ENCODE measurements at regions not wholly inside any gene's neighbourhood (a gene's known extent, or its start where the extent isn't known, plus 50 kb on each side); places are given as distances from the start of the nearest gene placed in this dataset.

DNA sequence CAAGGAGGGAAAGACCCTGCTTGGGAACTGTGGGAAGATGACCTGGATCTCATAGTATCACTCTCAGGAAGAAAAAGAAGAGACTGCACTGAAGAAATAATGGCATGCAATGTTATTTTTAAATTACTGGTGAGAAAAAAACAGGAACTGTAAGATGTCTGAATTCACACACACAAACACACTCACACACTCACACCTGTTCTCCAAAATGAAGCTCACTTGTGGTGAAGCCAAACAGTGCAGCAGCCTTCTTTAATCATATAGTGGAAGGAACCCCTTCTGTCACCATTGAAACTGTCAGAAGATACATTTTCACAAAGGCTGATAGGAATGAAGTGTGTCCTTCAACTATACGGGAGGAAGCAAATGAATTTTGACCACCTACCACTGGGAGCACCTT, 156.5 kb upstream of the GHITM start:
- TF ChIP-seq, protein P1, sequence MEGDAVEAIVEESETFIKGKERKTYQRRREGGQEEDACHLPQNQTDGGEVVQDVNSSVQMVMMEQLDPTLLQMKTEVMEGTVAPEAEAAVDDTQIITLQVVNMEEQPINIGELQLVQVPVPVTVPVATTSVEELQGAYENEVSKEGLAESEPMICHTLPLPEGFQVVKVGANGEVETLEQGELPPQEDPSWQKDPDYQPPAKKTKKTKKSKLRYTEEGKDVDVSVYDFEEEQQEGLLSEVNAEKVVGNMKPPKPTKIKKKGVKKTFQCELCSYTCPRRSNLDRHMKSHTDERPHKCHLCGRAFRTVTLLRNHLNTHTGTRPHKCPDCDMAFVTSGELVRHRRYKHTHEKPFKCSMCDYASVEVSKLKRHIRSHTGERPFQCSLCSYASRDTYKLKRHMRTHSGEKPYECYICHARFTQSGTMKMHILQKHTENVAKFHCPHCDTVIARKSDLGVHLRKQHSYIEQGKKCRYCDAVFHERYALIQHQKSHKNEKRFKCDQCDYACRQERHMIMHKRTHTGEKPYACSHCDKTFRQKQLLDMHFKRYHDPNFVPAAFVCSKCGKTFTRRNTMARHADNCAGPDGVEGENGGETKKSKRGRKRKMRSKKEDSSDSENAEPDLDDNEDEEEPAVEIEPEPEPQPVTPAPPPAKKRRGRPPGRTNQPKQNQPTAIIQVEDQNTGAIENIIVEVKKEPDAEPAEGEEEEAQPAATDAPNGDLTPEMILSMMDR (conservative IDR thresholded peaks at IDR 0.05; ENCODE audit: low read depth, low read length), result no peak
- H3K4me3 ChIP-seq (ENCODE audit: low read depth, low read length), result no peak overlapping the region
- DNase-seq (ENCODE audit: low read depth), result no peak

- peak; percentile 39 for DNase-seq (ENCODE audit: low read depth)
- TF ChIP-seq, protein P1 (conservative IDR thresholded peaks at IDR 0.05; ENCODE audit: low read depth, low read length), result no peak
- no peak overlapping the region for H3K4me3 ChIP-seq (ENCODE audit: low read depth, low read length)
Observed at GRCh38 chr10:83983578-83984255, 155.6 kb upstream of the GHITM start.

DNA sequence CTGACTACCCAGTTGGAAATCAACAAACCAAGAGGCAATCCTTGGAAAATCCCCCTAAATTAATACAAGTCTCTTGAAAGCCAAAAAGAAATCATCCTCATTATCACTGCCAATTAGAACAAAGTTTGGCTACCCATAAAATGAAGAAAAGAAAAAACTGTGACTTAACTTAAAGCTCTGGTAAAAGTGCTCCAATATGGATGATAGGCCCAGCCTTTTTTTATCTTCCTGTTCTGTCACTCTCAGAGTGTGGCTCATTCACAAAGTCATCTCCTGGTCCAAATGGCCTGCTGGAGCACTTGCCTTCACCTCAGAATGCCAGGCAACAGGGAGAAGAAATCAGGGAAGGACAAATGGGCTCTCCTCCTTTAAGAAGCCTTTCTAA, 155.1 kb upstream of the GHITM start:
- H3K4me3 ChIP-seq (ENCODE audit: low read depth, low read length), result no peak overlapping the region
- DNase-seq (ENCODE audit: low read depth), result no peak
- TF ChIP-seq, protein P1 (conservative IDR thresholded peaks at IDR 0.05; ENCODE audit: low read depth, low read length), result no peak

DNA sequence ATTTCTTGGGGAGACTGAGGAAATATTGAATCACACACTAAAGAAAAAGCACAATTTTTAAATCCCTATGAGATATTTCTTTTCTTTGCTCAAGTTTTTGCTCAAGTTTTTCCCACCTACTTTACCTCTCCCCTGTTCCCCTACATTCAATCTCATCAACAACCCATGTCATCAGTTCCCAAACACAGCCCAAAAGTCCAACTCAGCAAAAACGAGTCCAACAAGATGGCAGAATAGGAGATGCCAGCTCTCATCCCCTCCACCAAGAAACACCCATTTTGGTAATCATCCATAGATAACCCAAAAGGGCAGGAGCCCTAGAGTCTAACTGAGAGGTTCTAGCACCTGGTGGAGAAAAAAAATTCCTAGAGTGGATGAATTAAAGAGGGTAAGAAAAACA, 152.5 kb upstream of the GHITM start:
- H3K4me3 ChIP-seq (ENCODE audit: low read depth, low read length), result no peak overlapping the region
- no peak for DNase-seq (ENCODE audit: low read depth)
- TF ChIP-seq, protein P1 (conservative IDR thresholded peaks at IDR 0.05; ENCODE audit: low read depth, low read length), result no peak

DNA sequence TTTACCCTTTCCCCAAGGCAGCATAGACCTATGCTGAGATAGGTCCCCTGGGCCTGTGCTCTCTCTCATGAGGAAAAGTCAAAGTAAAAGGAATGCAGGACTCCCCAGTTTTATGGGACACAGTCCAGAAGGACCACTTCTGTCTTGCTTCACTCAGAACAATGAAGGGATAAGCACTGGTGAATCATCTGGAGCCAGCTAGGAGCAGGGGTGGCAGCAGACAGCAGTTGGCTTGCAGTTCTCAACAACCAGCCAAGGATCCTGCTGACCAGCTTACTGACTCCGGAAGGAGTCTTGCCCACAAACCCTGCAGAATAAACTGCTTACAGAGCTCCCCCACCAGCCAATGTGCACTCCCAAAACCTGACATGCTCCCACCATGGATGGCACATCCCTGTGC, 152.1 kb upstream of the GHITM start:
- TF ChIP-seq, protein P1 (conservative IDR thresholded peaks at IDR 0.05; ENCODE audit: low read depth, low read length), result no peak
- no peak for DNase-seq (ENCODE audit: low read depth)

DNA sequence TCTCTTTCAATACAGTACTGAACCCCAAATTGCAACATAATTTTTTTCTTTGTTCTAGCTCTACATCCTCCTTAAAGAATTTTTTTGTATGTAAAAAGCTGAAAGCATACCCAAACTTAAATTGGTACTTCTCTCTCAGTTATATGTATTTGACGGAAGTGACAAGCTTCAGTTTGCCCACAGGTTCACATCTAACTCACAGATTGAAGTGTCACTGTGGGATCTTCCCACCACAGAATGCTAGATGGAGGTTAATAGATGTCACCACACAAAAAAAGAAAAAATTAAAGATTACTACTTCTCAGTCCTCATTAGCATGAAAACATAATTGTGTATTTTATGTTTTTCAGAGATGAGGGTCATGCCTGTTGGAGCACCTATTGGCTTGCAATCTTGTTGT, 150.9 kb upstream of the GHITM start:
- H3K4me3 ChIP-seq (ENCODE audit: low read depth, low read length), result no peak overlapping the region
- no peak for DNase-seq (ENCODE audit: low read depth)
- TF ChIP-seq, protein P1 (conservative IDR thresholded peaks at IDR 0.05; ENCODE audit: low read depth, low read length), result no peak

More for the DNA sequence above, 152.1 kb upstream of the GHITM start:
- no peak overlapping the region for H3K4me3 ChIP-seq (ENCODE audit: low read depth, low read length)

DNA sequence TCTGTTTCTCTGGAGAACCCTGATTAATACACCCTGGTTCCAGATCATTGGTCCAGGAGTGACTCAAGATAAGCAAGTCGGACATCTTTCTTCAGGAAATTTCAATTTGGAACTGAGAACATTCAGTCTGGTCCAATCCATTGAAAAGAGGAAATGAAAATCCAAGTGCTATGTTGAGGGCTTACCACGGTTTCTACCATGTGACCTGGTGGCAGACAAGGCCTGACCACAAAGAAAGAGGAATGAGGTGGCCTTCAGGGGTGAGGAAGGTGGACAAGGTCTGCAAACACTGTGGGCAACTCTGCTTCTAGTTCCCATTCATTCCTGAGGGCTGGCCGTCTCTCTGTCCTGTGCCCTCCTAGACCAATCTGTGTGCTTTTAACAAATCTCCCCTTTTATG, 149.2 kb upstream of the GHITM start:
- no peak overlapping the region for H3K4me3 ChIP-seq (ENCODE audit: low read depth, low read length)
- DNase-seq (ENCODE audit: low read depth), result no peak
- TF ChIP-seq, protein P1 (conservative IDR thresholded peaks at IDR 0.05; ENCODE audit: low read depth, low read length), result no peak
